SK-N-SH treated with all-trans-retinoic acid at 6 μM for 48 hours (cell line): ENCODE measurements at regions not wholly inside any gene's neighbourhood (a gene's known extent, or its start where the extent isn't known, plus 50 kb on each side); places are given as distances from the start of the nearest gene placed in this dataset.

Source experiments
- ARNTL ChIP-seq: fragments of 450-650 bp; formaldehyde crosslinking; IDR thresholded peaks from 2 replicates; pipeline ENCODE4 v1.5.0; 2020; ENCODE audit warnings: low read depth, mild to moderate bottlenecking, moderate library complexity, borderline replicate concordance
- BACH2 ChIP-seq: fragments of 250-450 bp; sonication (Bioruptor Pico); IDR thresholded peaks from 2 replicates; pipeline ENCODE4 v1.9.0; 2021; ENCODE audit warnings: mild to moderate bottlenecking, borderline replicate concordance
- ESRRG ChIP-seq: fragments of 250-450 bp; sonication (Bioruptor Pico); IDR thresholded peaks from 2 replicates; pipeline ENCODE4 v1.6.1; 2021; ENCODE audit warnings: mild to moderate bottlenecking
- PATZ1 ChIP-seq: fragments of 250-450 bp; sonication (Bioruptor Pico); IDR thresholded peaks from 2 replicates; pipeline ENCODE4 v1.8.0; 2020; ENCODE audit warnings: mild to moderate bottlenecking, moderate library complexity, borderline replicate concordance
- POU6F1 ChIP-seq: fragments of 250-450 bp; sonication (Bioruptor Pico); IDR thresholded peaks from 2 replicates; pipeline ENCODE4 v1.8.0; 2021; ENCODE audit warnings: low read depth, mild to moderate bottlenecking, moderate library complexity, borderline replicate concordance
- PPARA ChIP-seq: fragments of 250-450 bp; sonication (Bioruptor Pico); IDR thresholded peaks from 2 replicates; pipeline ENCODE4 v1.5.0; 2020; ENCODE audit warnings: mild to moderate bottlenecking, borderline replicate concordance
- RARB ChIP-seq: fragments of 250-450 bp; sonication (Bioruptor Pico); IDR thresholded peaks from 2 replicates; pipeline ENCODE4 v1.8.0; 2021; ENCODE audit warnings: mild to moderate bottlenecking, moderate library complexity
- TSHZ2 ChIP-seq: fragments of 250-450 bp; sonication (Bioruptor Pico); IDR thresholded peaks from 2 replicates; pipeline ENCODE4 v1.5.0; 2020; ENCODE audit warnings: mild to moderate bottlenecking, moderate library complexity
- ZFP30 ChIP-seq: fragments of 450-650 bp; formaldehyde crosslinking; IDR thresholded peaks from 2 replicates; pipeline ENCODE4 v1.5.0; 2022; ENCODE audit warnings: mild to moderate bottlenecking, moderate library complexity
- ZNF70 ChIP-seq: fragments of 450-650 bp; formaldehyde crosslinking; IDR thresholded peaks from 2 replicates; pipeline ENCODE4 v1.5.0; 2020; ENCODE audit warnings: mild to moderate bottlenecking, moderate library complexity

- TF ChIP-seq ARNTL (CRISPR knock-in tag) (no peak), PATZ1 (no peak), BACH2 (CRISPR knock-in tag) (no peak), RARB (CRISPR knock-in tag) (no peak), TSHZ2 (CRISPR knock-in tag) (no peak), ESRRG (CRISPR knock-in tag) (no peak), PPARA (no peak), ZNF70 (CRISPR knock-in tag) (no peak), ZFP30 (CRISPR knock-in tag) (no peak), POU6F1 (no peak)
Measured at GRCh38 chr17:68182011-68182306, 65.9 kb upstream of the AMZ2 start.
